ENCODE measurements at regions not wholly inside any gene's neighbourhood (a gene's known extent, or its start where the extent isn't known, plus 50 kb on each side); places are given as distances from the start of the nearest gene placed in this dataset.
"Not testable (repeated sequence)": the region's sequence is repeated elsewhere in the genome, so short reads cannot be mapped to it uniquely, and the experiment has no call there.

DNA sequence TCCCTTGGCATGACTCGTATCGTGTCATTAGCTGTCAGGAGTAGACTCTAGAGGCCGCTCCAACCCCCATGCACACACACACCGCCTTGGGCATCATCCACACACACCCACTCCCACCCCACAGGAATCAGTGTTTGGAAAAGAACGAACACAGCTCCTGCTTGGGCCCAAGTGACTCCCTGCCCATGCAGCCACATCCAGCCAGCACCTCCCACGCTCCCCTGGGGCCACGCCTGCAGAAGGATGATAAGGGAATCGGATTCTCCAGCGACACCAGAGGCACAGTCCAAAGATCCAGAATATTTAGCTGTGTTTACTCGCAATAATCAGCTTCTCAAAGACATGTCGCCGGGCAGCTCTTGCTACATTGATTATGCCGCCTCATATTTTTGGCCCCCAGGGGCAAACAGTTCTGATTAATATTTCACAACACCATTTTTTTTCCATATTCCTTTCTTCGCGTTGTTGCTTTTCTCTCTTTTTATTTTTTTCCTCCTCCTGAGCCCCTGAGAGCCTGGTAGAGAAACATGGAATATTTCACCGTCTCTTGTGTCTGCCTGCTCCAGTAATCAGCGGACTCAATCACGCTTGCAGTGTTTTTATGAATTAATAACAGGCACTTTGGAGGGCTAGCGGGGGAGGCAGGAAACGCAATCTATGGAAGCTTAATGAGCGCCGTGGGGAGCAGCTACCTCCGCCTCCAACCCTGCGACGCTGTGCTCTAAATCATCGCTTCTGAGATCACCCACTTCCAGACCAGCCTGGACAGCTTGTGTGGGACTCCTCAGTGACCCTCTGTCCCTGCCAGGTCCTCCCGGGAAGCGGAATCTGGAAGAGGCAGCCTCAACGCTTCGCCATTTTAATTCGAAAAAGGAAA lies 221.4 kb downstream of the TLE3 start:
- DNase-seq, result no peak

DNA sequence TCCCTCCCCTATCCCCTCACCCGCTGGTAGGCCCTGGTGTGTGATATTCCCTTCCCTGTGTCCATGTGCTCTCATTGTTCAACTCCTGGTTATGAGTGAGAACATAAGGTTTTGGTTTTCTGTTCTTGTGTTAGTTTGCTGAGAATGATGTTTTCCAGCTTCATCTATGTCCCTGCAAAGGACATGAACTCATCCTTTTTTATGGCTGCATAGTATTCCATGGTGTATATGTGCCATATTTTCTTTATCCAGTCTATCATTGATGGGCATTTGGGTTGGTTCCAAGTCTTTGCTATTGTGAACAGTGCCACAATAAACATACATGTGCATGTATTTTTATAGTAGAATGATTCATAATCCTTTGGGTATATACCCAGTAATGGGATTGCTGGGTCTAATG lies 217.8 kb downstream of the TLE3 start:
- DNase-seq, result not testable (repeated sequence)

DNA sequence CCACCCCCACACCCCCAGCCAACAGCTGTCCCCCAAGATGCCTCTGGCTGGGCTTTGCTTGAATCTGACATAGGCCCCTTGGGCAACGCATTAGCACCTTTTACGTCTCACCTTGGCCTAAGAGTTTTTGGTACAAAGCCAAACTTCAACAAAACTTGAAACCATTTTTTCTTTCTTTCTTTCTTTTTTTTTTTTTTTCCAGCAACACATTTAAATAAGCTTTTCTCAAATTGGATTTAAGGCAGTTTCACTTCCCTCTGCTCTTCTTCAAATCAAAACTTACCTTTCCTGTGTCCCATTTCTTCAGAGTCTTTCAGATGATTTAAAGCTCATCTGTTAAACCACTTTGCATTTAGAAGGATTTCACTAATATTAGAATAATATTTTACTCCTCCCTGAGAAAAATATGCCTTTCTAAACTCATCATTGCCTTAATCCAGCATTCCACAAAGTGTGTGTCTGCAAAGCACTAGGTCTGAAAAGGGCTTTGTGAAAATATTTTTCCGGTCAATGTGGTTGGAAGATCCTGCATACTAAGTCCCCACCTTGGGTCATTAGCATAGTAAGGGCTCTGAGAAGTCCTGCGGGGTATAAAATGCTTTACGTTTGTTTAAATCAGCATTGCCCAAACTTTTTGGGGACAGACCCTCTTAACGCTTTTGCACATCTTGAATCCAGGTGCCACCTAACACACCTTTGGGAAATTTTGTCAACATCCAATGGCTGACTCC lies 217.0 kb downstream of the TLE3 start:
- DNase-seq, result no peak

DNA sequence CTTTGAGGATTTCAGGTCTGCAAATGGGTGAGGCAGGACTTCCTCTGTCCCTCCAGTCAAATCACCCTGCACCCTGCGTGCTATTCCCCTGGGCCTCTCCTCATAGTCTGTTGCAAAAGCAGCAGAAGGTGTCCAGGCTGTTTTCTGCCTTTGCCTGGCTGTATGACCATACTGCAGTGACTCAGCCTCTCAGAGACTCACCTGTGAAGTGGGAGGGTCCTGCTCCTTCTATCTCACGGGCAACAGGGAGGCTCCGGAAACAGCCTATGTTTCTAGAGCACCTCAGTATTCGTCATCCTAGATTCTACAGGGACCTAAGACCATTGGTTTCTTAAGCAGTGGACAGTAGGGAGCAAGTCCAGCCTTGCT lies 216.4 kb downstream of the TLE3 start:
- no peak for DNase-seq

DNA sequence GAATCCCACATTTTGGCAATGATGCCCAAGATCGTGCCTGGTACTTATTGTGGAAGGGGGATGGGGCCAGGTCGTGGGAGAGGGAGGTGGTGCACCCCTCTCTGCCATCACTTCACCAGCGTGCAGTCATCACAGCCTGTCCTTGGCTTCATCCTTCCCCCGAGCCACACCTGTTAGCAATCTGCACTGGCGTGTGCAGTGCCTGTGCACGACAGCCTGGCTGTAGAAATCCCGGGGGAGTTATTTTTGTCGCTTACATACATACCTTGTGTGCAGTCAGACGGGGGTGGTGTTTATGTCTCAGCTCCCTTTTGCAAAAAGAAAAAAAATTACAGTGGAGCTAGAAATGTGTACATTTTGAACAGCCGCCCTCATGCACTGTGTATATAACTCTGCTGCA lies 216.0 kb downstream of the TLE3 start:
- no peak for DNase-seq

DNA sequence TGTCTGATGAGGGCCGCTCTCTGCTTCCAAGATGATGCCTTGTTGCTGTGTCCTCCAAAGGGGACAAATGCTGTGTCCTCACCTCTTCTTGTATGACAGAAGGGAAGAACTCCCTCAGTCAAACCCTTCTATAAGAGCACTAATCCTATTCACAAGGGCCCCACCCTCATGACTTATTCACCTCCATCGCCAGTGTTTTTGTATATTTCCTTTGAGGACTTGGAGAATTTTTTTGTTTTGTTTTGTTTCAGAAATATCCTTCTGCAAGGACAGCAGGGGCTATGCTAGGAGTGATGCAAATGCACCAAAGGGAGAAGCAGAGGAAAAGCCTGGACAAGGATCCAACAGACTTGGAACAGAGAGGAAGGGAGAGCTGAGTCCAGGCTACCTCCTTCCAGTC lies 214.4 kb downstream of the TLE3 start:
- no peak for DNase-seq

DNA sequence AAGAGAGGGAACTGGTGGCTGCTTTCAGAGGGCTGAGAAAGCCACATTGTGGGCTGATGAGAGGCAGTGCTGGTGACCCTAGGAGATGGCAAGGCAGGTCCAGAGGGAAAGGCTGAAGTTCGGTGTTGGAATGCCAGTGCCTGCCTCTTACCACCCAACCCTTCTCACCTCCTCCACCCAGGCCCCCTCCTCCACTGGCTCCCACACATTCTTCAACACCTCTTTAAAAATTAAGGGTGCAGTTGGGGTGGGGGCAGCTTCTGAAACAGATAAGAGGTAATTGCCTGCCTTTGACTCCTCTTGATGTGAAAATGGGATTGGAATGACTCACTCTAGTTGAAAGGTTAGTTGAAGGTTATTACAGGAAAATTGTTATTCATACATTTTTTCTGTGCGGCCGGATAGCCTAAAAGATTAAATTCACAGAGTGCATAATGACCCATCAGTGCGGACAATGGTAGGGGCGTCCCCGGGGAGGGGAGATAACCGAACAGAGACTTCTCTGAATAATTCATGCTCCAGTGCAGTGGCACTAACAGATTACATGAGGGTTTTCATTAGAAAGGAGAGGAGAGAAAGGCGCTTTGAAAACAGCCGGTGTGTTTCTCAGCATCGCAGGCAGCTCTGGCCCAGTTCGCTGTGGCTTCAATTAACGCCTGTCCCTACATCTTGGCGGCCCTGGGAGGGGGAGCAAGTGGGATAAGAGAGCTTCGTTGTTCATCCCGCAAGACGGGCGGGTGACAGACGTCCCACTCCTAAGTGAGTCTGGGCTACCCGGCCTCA lies 212.4 kb downstream of the TLE3 start:
- DNase-seq, result no peak

DNA sequence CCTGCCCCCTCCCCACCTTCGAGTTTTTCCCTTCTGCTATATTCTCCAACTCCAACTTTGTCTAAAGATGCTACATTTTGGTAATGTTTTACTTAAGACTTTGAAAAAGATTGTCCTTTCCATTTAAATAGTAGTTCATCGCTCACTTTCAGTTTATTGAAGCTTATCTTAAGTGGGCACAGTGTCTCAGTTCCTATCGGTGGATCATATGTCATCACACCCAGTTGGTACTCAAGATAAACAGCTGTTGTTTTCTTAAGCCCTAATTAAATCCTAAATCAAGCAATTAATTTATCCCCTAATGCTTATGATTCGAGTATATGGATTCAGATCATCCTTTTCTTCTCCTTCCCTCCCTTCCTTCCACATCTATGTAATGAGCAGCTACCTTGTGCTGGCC lies 210.7 kb downstream of the TLE3 start:
- DNase-seq, result no peak

DNA sequence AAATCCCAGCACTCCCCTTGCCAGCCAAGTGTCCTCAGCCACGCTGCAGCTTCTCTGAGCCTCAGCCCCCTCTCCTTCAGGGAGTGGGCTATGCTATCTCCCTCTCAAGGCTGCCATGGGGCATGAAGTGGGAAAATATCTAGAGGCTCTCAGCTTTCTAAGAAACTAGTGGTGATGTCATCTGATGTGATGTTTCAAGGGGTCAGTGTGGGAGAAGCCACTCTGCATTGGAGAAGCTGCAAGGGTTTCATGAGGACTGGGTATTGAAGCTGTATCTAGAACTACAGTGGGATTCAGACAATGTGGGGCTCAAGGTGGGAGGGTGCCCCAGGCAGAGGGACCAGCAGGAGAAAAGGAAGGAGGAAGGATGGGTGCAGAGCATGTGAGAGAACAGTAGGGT lies 210.2 kb downstream of the TLE3 start:
- DNase-seq, result no peak

DNA sequence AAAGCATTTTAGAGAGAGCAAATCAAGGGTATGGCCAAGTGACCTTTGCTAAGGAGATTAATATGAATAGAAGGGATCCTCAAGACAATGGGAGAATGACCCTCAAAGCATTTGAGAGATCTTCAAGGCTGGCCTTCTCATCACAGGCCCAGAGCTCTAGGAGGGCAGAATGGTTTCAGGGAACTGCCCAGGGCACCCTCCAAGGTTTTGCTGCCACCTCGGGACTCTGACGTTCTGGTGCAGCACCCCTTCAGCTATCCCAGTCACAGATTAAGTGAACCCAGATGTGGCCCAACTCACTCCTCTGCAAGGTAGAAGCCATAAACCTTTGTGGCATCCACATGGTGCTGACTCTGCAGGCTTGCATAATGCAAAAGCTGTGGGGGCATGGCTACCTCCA lies 209.3 kb downstream of the TLE3 start:
- no peak for DNase-seq

DNA sequence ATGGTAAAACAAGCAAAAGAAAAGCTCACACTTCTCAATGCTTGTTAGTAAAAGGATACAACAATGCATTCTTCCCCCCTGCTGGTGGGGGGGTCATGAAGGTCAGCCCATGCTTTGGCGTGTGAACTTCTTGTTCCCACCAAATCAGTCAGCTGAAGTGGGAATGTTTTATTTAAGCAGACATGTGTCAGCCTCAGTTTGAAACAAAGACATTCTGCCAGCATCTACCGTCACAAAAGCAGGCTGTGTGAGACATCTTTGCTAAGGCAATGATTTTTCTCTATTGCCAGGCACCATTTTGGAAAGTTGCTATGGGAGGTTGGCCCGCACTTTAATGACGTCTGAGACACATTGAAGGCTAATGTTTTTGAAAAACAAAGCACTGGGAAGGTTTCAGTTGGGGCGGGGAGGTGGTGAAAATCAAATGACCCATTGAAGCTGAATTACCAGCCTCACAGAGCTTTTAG lies 206.6 kb downstream of the TLE3 start:
- DNase-seq, result no peak

DNA sequence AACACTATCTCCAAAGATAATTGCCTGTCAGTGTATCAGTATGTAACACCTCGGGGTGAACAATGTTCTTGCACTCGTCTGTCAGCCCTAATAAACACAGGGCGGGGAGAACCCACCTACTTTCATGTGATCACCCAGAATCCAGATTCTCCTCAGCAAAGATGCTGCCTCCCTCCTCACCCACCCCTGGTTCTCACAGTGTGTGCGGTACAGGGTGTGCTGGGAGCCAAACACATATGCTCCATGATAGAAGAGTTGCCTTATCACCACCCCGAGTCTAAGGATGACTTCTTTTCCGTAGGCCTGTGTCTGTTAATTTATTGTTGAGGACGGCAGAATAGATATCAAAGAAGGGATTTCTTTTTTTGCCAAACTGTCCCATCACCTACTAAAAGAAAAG lies 206.1 kb downstream of the TLE3 start:
- DNase-seq, result no peak

DNA sequence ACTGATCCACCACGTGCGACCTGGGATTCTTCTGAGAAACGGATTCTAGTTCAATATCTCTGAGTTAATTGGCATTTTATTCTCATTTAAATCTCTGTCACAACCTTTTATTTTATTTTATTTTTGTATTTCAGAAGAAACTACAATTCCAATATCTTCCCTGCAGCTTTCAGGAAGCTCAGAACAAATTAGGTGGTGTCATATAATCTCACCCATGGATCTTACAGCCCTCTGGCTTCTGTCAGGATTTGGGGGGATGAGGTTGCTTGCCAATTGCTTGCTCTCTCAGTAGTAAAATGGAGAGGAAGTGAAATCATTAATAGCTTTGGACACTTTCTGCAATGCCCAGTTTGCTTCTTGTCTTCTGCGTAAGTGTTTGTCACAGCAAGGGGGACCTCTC lies 205.4 kb downstream of the TLE3 start:
- no peak for DNase-seq

DNA sequence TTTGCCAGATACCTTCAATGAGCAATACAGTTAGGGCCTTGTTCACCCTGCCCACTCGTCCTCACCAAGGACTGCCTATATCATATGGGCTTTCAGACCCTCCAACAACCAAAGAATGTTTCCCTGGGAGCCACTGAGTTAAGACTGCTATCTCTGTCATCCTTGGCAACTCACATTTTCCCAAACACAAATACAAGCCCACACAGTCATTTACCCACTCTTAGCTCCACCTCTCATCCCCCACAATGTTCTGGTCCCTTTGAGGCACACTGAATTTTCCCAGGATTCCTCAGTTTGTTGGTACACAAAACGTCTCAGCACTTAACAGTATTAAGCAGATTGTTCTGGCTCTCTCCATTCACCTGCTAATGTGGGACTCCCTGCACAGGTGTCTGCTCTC lies 204.6 kb downstream of the TLE3 start:
- DNase-seq, result no peak

DNA sequence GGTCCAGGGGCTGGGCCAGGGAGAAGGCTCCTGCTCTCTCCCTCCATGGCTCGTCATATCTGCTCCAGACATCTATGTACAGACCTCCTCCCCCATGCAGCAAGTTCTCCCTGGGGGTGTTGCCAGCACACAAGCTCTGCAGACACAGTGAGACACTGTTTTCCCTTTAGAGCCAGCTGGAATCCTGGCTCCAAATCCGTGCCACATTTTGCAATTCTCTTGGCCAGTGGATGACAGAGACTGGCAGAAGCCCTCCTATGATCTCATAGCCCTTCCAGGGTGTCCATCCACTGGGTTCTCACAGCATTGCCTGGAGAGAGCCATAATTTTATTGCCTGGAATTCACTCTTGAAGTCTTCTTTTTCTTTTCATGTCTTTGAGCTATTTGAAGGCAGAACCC lies 203.9 kb downstream of the TLE3 start:
- no peak for DNase-seq

DNA sequence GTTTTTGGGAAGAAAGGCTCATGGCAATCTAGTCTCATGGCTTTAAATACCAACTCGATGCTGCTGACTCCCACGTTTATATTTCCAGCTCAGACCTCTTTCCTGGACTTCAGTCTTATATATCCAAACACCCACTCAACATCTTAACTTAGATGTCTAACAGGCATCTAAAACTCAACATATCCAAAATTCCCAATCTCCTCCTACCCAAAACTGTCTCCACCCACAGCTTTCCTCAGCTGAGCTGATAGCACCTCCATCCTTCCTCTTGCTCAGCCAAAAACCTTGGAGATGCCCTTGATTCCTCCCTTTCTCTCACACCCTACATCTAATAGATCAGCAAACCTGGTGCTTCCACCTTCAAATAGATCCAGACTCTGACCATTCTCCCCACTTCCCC lies 202.5 kb downstream of the TLE3 start:
- DNase-seq, result no peak

DNA sequence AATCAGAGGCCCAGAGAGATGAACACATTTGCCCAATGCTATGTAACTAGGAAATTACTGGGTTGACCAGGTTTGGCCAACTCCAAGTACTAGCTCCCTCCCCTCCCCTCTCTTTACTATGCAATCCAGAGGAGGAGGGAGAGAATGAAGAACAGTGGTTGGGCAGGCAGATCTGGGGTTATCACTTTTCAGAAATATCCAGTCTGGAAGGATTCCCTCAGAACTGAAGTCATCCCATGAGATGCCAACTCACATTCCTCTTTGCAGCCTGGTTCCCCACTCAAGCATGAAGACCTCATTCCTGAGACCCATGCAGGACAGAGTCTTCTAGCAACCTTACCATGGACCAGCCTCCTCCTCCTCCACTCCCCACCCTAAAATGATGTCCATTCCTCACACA lies 201.1 kb downstream of the TLE3 start:
- no peak for DNase-seq

DNA sequence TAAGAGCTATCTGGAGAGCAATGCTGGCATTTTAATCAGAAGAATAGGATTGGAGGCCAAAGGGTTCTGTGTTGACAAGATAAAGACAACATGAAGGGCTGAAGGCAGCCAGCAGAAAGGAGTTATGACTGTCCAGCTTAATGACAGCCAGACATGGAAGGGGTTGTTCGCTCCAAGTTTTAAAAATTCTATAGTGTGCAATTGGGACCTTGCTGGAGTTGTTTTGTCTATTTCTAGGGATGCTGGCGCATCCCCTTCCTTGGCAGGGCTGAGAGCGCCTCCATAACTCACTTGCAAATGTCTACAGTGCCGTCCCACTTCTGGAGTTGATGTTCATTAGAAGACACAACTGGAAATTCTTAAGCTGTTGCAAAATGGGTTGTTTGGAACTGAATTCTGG lies 200.7 kb downstream of the TLE3 start:
- DNase-seq, result no peak

DNA sequence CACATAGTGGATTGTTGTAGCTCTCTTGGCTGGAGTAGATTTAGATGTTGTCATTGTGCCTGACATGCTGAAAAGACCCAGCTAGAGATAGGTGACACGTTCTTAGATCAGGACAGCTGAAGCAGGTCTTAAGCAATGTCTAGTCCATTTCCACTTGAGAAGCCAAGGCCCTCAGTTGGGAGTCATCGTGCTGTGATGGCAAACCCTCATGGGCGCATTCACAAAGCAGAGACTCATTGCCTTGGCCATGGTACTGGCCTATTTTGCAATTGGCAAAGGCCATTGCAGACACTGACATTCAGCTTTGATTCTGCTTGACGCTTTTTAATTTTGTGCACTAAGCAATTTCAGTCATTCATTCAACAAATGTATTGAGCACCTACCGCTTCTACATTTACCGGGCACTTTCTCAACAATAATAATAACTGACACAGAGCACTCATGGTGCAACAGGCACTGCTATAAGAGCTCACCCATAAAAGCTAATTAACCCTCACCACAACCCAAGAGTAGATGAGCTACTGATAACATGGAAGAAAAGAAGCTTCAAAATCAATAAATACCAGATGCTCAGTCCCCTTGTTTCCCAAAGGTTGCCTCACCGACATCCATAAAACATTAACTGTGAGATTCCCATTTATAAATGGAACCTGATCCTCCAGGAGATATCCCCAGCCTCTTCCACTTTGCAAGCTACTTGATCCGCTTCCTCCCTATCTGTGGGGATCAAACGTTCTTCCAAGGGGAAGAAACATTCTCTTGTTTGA lies 200.1 kb downstream of the TLE3 start:
- DNase-seq, result no peak

DNA sequence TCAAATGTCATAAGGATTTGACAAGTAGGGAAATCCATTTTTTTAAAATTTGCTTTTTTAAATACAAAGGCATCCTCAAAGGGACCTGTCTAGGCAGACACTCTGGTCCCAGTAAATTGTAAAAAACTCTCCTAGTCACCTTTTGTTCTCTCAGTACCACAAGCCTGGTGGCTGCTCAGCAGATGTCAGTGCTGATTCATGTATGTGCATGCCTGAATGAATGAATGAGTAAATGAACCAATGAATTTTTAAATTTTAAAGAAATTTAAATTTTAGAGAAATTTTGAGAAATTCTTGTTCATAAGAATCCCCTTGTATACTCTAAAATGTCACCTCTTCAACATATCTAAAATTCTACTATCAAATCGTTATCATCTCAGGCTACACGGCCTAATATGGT lies 199.5 kb downstream of the TLE3 start:
- DNase-seq, result no peak

DNA sequence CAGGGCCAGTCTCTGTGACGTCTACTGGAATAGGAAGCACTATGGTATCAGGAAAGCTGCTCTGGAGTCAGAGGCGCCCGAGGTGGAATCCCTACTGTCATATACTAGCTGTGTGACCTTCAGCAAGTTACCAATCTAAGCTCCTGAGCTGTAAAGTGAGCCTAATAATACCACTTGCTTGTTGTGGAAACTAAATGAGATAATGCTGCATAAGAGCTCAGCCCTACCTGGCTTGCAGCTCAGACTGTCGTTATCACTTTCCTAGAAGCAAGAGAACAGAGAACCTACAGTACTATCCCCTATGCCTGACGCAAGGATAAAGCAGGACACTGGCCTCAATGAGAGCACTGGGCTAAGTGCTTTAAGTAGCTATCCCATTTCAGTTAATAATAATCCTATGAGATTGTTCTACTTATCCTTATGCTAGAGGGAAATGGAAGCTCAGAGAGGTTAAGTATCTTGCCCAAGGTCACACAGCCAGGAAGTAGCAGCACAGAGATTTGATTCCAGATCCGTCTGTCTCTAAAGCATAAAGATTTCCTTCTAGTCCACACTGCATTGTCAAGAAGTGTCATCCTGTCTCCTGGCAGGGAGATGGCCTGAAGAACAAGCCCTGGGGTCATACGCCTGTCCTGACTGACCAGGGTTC lies 195.2 kb downstream of the TLE3 start:
- no peak for DNase-seq
